GM19035 (cell line): ENCODE measurements at regions not wholly inside any gene's neighbourhood (a gene's known extent, or its start where the extent isn't known, plus 50 kb on each side); places are given as distances from the start of the nearest gene placed in this dataset.
"Not testable (repeated sequence)": the region's sequence is repeated elsewhere in the genome, so short reads cannot be mapped to it uniquely, and the experiment has no call there.

Experiments
- ATAC-seq: cut with Tn5 transposase; IDR thresholded peaks from one replicate; pipeline ENCODE4 v1.9.1; 2021; ENCODE audit not compliant: unreplicated experiment

DNA sequence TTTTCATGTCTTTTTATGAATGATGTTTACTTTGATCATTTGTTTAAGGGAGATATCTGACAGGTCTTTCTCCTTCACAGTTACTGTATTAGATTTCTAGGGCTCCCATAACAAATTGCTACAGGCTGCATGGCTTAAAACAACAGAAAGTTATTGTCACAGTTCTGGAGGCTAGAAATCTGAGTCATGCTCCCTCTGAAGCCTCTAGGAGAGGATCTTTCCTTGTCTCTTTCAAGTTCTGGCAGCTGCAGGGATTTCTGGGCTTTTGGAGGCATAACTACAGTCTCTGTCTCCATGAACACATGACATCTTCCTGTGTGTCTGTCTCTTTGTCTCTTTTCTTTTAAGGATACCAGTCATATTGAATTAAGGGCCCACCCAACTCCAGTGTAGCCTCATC, 557.3 kb upstream of the SEMA6A start:
- ATAC-seq: no peak

DNA sequence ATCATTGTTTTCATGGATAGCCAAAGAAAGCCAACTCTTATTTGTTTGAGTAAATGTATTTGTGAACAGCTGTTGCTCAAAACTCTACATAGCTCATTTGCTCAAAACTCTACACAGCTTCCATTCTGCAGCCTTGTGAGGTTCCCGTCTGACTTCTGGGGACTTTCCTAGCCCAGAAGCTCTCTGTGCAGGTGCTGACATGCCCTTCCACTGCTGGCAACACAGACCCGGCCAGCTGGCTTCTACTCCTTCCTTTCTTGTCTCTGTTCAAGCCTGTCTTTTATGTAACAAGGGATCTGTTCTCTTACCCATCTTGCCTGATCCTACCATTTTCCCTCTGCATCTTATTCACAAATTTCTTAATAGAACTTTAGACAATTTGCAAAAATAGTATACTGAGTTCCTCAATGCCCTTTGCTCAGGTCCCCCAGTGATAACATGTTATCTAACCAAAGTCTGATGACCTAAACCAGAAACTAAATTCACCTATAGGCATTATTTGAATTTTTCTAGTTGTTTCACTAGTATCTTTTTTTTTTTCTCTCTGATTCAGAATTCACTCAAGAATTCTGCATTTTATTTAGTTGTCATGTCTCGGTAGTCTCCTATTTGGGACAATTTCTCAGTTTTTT, 556.5 kb upstream of the SEMA6A start:
- peak; percentile 98 for ATAC-seq

DNA sequence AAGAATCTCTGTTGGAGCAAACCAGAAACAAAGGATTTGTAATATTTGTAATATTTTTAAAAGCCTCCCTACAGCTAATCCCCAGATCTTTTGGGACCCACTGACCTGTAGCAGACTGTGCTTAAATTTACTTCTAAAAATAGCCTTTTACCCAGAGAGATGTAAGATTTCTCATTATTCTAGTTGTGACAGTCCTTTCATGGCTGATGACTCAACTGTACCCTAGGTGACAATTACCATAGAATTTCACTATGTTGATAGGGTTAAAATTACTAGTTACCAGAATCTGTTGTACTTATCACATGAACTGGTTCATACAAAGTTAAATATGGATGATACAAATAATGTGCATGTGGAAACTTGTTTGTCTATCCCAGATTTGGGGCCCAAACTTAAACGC, 543.9 kb upstream of the SEMA6A start:
- ATAC-seq: no peak

DNA sequence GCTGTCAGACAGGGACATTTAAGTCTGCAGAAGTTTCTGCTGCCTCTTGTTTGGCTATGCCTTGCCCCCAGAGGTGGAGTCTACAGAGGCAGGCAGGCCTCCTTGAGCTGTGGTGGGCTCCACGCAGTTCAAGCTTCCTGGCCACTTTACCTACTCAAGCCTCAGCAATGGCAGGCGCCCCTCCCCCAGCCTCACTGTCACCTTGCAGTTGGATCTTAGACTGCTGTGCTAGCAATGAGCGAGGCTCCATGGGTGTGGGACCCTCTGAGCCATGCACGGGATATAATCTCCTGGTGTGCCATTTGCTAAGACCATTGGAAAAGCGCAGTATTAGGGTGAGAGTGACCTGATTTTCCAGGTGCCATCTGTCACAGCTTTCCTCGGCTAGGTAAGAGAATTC, 542.7 kb upstream of the SEMA6A start:
- ATAC-seq: not testable (repeated sequence)

DNA sequence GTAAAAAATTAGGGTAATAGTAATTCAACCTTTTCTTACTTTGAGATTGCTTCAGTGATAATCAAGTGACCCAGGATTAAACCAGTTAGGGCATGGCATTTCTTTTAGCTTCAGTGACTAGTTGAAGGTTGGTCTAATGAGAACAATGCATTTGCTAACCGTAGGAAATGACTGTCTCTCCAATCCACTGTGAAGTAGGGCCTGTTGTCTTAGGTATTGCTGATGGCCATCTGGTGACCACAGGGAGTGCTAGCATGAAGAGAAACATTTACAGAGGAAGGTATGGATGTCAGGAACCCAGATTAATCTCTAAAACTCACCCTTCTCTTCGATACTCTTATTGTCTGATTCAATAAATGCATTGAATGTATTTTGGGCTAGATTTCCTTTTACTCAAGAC, 535.9 kb upstream of the SEMA6A start:
- ATAC-seq: no peak

DNA sequence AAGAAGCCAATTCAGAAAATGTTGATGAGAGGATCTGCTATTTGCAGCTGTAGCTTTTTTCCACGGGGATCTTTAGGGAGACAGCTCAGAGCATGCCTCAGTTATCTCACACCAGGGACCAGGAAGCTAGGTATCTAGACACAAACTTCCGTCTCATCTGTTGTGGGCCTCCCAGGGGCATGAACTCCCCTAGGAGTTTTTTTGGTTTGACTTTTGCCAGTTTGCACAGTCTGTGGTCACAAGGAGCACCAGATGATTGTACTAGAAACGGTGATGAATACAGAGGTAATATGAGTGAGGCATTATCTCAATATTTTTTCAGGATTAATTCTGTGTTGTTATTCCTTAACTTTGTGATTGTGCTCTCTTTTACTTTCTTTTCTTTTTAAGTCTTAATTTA, 533.2 kb upstream of the SEMA6A start:
- ATAC-seq: no peak

DNA sequence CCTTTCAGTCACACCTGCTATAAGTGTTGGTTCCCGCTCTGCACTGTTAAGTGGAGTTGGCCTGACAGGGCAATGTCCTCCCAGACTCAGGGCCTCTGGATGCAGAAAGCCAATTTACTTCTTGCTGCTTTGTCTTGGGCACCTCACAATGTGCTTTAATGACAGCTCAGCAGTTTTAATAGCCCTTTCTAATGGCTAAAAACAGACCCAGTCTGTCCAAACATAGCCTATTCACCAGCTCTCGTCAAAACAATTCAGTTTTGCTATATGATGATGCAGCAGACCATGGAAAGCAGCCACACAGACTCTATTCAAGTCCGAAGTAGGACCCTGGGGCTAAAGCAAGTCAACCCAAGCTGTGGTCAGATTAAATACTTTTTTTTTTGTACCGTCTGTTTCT, 529.1 kb upstream of the SEMA6A start:
- no peak for ATAC-seq

DNA sequence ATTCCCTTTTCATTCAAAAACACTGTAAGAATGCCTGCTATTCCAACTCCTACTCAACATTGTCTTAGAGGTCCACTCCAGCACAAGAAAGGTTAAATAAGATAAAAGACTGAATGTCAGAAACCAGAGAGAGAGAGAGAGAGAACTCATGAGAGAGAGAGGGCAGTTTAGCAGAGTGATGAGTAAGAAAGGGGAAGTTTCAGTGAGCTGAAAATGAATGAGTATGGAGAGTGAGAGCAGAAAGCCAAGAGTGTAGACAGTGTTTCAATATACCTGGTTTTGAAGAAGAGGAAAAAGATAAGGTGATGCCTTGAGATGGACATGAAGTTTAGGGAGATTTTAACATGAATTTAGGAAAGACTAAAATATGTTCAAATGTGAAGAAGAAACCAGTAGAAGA, 528.0 kb upstream of the SEMA6A start:
- ATAC-seq: no peak

DNA sequence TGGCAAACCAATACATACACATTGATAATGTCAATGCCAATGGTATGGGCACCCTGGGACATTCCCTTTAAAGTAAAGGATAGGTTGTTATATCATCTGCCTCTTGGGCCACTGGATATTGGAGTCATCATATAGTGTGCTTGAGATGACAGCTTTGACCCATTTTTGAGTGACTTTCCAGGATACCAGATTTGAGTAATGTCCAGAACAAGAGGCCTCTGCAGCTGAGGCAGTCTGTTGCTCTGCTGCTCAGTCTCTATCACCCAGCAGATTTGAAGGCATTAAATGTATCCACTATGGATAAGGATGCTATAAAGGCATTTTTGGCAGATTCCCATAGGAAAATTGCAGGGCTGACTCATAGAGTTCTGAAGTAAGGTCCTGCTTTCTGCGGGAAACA, 525.6 kb upstream of the SEMA6A start:
- ATAC-seq: no peak

DNA sequence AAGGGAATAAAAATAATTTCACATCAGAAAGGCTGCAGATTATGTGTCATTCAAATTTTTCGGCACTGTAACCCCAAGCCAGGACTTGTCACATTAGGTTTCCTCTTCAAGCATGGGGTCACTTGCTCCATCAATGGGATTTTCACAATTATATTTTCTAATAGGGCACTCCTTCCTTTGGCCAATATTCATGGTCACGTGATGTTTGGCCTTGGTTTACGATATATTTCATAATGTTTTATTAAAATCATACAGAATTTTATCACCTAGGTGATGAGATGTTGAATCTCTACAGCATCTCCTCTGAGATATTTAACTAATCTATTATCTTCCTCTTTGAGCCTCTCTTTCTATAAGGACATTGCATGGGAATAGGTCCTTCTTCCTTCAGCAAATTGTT, 523.5 kb upstream of the SEMA6A start:
- no peak for ATAC-seq

DNA sequence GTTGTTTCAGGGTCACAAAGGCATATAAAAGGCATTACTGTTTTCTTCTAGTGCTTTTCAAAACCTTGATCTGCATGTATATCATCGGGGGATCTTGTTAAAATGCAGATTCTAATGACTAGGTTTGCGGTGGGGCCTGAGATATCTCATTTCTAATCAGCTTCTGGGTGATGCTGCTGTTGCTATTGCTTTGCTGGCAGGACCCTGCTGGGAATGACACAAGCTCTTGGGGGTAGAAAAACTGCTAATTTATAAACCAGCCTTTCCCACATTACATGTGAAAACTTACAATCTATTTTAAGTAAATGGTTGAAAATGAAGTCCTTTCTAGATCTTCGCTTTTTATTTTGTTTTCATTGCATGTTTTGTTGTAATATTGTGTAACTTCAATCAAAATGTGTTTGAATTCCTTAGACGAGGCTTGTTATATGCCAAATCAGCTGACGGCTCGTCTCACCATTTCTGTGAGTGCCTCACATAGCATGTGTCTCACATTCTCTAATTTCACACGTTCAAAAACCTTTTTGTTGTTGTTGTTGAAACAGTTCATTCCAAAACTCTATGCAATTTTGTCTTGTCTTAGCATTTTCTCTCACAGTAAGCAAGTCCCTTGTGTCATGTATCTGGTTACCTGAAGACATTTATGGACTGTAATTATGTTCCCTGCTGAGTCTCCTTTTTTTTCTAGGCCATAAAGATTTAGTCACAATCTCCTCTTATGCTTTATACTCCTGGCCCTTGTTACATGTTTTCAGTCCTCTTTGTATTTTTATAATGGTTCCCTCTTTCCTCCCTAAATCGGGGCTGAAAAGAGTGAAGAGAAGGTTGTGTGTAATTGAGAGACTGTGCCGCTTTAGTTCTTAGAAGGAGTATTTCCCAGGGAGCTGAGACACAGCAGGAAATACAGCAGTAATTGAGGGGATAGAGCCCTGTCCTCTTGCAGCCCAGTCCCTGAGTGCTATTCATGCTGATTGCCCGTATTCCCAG, 521.0 kb upstream of the SEMA6A start:
- no peak for ATAC-seq

DNA sequence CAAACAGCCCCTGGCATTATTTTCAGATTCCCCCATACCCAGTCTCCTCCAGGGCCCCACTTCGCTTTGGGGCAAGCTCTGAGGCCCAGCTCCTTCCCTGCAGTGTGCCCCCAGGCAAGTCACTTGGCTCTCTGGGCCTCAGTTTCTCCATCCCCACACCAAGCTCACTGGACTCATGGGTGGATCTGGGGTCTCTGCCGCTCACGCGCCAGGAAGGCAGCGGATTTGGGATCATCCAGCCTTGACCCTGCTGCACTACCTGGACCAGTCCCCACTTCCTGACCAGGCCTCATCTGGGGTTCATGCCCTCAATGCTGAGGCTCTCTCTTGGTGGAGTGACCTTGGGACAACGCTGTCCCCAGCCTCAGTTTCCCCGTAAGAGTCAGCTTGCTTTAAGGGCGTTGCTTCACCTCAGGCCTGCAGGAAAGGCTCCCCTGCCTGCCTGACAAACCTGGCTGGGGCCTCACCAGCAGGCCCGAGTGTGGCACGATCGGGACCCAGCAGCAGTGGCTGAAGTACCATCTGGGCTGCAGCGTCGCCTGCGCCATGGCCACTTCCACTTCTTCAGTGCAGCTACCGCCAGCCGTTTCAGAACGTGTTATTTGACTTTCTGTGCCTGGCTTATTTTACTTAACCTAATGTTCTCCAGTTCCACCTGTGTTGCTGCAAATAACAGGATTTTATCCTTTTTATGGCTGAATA, 519.6 kb upstream of the SEMA6A start:
- ATAC-seq: no peak

DNA sequence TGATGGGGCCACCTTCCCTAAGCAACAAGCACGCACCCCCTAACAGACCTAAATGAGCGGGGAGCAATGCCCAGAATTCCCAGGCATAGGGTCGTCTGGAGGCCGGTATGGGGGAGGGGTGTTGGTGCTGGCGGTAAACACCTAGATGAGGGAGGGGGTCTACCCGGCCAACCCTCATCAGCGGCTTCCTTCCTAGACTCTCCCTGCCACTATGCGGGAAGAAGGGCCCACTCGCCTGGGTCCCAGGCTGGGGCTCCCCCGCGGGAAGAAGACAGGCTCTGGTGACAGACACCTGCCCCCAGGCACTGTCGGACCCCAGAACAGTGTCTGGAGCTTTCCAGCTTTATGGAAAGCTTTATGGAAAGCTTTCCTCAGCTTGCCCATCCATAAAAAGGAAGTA, 519.0 kb upstream of the SEMA6A start:
- ATAC-seq: no peak

DNA sequence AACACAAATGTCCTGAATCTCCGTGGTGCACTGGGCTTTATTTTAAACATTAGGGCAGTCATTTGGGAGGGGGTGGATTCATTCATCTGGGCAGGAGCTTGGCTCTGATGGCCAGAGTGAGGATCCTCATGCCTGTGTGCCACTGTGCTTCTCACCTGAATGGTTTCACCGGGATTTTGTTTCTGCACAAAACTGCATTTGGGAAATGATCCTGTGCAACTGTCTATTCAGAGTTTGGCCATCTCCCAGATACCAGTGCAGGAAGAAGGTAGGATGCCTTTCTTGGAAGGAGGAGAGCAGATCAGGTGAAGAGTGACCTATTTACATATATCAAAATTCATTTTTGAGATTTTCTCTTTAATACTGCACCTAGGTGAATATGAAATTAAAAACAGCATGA, 514.4 kb upstream of the SEMA6A start:
- ATAC-seq: no peak

DNA sequence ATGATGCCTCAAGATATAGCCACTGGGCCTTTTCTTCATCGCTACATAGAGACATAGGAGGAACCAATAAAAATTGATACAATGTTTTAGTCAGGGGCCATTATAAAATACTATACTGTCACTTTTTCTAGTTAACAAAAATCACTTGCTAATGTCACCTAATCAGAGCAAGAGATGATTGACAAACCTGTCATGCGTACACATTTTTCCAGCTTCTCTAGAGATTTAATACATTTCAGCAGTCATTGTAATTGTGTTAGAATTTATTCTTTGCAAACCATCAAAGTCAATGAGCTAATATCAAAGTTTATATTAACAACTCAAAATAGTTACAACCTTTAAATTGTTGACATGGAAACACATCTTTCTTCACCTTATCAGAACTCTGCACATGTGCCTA, 513.6 kb upstream of the SEMA6A start:
- no peak for ATAC-seq

DNA sequence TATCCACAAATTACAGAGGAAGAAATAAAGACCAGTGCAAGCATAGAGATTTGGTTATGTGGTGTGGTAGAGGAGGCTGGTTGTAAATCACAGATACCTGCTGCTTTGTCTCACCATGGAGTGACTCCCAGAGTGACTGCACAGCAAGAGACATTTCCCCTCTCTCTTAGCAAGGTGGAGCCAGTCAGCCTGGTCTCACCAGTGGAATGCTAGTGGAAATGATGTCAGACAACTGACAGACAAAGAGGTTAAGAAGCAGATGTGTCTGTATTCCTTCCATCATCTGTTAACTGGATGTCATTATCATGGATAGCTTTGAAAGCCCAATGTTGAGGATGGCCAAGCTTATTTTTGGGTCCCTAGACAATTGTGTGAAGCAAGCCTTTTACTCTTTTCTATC, 509.4 kb upstream of the SEMA6A start:
- no peak for ATAC-seq

DNA sequence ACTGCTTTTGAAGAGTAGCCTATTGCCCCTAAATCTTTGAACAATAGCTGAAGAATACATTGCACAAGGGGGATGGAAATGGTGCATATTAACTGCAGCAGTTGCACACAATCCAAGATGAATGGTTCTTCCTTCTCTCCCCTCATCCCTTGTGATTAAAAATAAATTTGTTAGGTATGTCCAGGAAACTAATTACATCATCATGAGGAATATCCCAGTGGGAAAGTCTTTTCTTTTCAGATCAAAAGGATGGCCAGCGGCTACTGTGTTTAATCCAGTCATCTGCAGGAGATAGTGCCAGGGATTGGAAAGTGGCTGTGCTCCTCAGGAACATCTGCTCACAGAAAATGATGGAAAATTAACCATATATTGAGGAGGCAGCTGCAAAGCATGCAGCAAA, 508.4 kb upstream of the SEMA6A start:
- ATAC-seq: no peak

DNA sequence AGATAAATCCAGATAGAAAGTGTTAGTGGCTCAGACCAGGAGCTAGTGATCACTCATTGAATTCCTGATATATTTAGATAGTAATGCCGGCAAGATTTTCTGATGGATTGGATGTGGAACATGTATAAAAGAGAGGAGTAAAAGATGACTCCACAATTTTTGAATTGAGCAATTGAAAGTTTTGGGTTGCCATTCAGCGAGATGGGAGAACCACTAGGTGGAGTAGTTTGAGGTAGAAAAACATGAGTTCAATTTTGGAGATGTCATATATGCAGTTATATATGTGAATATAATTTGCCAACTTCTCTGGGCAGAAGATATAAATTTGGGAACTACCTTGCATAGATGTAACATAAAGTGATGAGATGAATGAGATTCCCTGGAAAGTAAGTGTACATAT, 502.5 kb upstream of the SEMA6A start:
- ATAC-seq: no peak

DNA sequence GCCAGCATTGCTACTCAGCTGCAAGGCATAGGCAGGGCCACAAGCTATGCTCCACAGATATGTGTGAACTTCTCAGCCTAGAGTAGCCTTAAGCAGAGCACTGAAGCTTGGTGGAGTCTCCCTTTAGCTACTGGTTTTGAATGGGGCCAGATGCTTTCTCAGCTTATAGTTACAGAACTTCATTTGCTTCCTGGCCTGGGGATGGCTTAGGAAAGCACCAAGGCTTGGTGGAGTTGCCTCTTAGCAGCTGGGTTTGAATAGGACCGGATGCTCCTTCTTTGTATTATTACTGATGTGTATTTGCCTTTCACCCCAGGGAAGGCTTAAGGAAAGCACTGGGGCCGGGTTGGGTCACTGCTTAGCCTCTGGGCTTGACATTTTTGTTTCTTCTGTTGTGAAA, 497.8 kb upstream of the SEMA6A start:
- no peak for ATAC-seq

DNA sequence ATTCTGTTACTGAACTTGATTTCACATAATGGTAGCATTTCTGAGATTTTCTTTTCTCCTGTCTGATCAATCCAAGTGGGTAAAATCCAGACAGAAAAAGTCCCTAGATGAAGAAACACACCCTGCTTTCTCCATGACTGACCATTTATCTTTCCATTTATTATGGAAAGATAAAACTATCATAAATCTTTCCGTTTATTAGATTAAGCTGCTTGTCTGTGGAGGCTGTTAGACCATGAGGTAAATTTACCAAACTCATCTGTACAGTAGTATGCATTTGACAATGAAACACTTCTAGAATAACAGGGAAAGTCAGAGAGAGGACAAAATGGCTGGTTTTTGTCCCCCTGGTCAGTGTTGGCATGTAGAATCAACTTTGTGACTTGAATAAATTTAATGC, 491.2 kb upstream of the SEMA6A start:
- ATAC-seq: no peak

DNA sequence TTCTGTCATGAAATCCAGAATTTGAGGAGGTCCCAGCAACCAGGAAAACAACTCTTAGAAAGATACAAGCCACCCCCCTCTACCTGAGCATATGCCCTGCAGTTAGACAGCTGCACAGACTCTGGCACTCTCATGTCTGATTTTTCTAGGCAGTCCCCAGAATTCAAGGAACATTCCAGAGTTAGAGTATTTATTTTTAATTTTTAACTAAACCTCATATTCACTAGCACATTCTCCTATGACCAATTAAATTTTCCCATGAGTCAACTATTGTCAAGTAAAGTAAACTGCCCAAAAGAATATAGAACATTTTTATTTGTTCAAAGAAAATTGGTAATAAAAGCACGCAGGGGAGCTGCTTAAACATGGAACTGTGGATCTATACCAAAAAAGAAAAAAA, 490.5 kb upstream of the SEMA6A start:
- no peak for ATAC-seq

DNA sequence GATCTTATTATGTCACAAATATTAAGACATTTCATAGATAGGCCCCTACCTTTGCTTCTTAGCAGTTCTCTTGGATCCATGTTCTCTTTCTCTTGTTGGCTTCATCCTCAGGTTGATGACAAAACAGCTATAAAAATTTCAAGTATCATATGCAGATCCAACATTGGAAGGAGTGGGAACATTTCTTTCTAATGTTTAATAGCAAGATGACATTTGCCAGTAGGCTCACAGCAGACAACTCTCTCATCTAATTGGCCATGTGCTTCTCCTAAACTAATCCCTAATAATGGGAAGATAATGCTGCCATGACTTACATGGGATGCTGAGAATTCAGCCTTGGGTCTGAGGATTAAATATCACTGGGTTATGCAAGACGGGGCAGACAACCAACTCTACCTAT, 485.5 kb upstream of the SEMA6A start:
- ATAC-seq: no peak
